Thyroid gland (tissue), 4 donors: ENCODE measurements at regions not wholly inside any gene's neighbourhood (a gene's known extent, or its start where the extent isn't known, plus 50 kb on each side); places are given as distances from the start of the nearest gene placed in this dataset.

Experiments
- DNase-seq, 2 donors: peaks; one replicate each; pipeline ENCODE4 v3.0.0-alpha.2; 2019
- H3K27ac ChIP-seq, 3 donors: fragments of 200-600 bp; sonication (generic); 1 replicate in 2 of 3; 2 replicates in 1 of 3; pipeline ENCODE4 v1.5.1; 2016 to 2019; ENCODE audit warnings: mild to moderate bottlenecking in 1 of 3, moderate library complexity in 1 of 3
- H3K27me3 ChIP-seq: fragments of 200-600 bp; sonication (generic); one replicate; pipeline ENCODE4 v1.5.1; 2019
- H3K36me3 ChIP-seq, 2 donors: fragments of 200-600 bp; sonication (generic); one replicate each; pipeline ENCODE4 v1.5.1; 2016 to 2019
- H3K4me1 ChIP-seq, 2 donors: fragments of 200-600 bp; sonication (generic); one replicate each; pipeline ENCODE4 v1.5.1; 2017 to 2019
- H3K4me3 ChIP-seq, 3 donors: fragments of 200-600 bp; sonication (generic); replicated peaks in 1 of 3; 1 replicate in 2 of 3; 2 replicates in 1 of 3; pipeline ENCODE4 v1.5.1; 2016; ENCODE audit warnings: mild to moderate bottlenecking in 1 of 3
- H3K9me3 ChIP-seq: fragments of 200-600 bp; sonication (generic); one replicate; pipeline ENCODE4 v1.5.1; 2017
- POLR2A ChIP-seq, 2 donors: fragments of 450-650 bp; IDR thresholded peaks; one replicate each; pipeline ENCODE4 v1.6.1; 2017; ENCODE audit warnings: antibody characterized with exemption in 2 of 2, mild to moderate bottlenecking in 2 of 2, moderate library complexity in 1 of 2
- WGBS, 2 donors: methylation state at CpG; one replicate each; pipeline ENCODE4 v1.1.5; 2017; 5-methylcytosine and 5-hydroxymethylcytosine counted together
- intact Hi-C: fragments of 100-400 bp; cut with DNase I; formaldehyde crosslinking; loops from one replicate; pipeline ENCODE4 v1.15.1; 2023
- TF ChIP-seq, protein P1 (sequence below), 6 experiments: fragments of 200-600 bp in 3 of 6; fragments of 450-650 bp in 3 of 6; sonication (generic) in 3 of 6; IDR thresholded peaks; one replicate each; pipeline ENCODE4 v1.5.1; 2016 to 2019; ENCODE audit warnings: antibody characterized with exemption in 6 of 6, mild to moderate bottlenecking in 2 of 6, inconsistent platforms in 1 of 6, moderate library complexity in 1 of 6

DNA sequence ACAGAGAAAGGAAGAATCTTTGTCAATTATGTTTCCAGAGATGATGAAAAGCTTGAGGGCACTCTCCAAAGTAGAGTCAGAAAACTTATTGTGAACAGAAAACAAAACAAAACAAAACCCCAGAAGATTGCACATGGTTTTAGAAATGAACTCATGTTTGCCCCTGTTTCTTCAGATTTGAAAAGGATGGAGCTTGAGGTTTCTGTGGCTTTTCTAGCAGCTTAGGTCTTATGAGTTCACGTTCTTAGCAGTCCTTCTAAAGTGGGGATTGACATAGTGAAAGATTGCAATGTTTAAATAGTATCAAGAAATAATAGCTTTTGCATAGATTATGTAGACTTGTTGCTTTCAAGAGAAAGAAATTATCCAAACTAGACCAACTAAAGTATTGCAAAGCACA, 421.8 kb downstream of the GBA3 start:
- H3K27me3 ChIP-seq = no peaks in the 10 kb centered on the region
- H3K36me3 ChIP-seq = no peaks in the 10 kb centered on the region
- TF ChIP-seq, protein P1, sequence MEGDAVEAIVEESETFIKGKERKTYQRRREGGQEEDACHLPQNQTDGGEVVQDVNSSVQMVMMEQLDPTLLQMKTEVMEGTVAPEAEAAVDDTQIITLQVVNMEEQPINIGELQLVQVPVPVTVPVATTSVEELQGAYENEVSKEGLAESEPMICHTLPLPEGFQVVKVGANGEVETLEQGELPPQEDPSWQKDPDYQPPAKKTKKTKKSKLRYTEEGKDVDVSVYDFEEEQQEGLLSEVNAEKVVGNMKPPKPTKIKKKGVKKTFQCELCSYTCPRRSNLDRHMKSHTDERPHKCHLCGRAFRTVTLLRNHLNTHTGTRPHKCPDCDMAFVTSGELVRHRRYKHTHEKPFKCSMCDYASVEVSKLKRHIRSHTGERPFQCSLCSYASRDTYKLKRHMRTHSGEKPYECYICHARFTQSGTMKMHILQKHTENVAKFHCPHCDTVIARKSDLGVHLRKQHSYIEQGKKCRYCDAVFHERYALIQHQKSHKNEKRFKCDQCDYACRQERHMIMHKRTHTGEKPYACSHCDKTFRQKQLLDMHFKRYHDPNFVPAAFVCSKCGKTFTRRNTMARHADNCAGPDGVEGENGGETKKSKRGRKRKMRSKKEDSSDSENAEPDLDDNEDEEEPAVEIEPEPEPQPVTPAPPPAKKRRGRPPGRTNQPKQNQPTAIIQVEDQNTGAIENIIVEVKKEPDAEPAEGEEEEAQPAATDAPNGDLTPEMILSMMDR (IDR thresholded peaks at IDR 0.05) = no peak
- TF ChIP-seq POLR2A (IDR thresholded peaks at IDR 0.05) = no peak
- H3K27ac ChIP-seq = no peak overlapping the region
- DNase-seq = no peak
- WGBS, 2 donors = 47 to 53% methylated on average over 1 of the region's 1 CpG
- H3K9me3 ChIP-seq = no peaks in the 10 kb centered on the region
- intact Hi-C loops = no loop called here
- H3K4me3 ChIP-seq = no peak overlapping the region
- no peaks in the 10 kb centered on the region for H3K4me1 ChIP-seq

DNA sequence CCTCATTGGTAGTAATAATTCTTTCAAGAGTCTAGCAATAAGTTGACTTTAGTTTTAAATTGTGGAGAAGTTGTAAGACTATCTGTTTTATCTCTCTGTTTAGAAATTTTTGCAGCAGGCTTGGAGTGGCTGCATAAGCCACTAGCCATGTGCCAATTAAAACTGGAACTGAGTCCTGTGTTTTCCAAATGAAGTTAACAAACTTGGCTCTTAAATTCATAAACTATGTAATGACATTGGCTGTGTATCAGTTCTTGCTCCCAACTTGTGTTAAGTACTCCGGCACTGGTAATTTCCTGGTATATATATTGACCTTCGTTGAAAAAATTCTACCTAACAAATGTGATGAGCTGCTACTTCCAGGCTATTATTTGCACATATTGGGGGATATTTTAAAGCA, 420.4 kb downstream of the GBA3 start:
- DNase-seq = no peak
- intact Hi-C loops = no loop called here
- H3K27me3 ChIP-seq = no peaks in the 10 kb centered on the region
- no peak overlapping the region for H3K4me3 ChIP-seq
- H3K4me1 ChIP-seq = no peaks in the 10 kb centered on the region
- no peaks in the 10 kb centered on the region for H3K36me3 ChIP-seq
- 79 to 82% methylated on average over 2 of the region's 2 CpGs for WGBS, 2 donors
- no peak overlapping the region for H3K27ac ChIP-seq
- H3K9me3 ChIP-seq = no peaks in the 10 kb centered on the region
- TF ChIP-seq, protein P1 (IDR thresholded peaks at IDR 0.05) = no peak
- no peak for TF ChIP-seq POLR2A (IDR thresholded peaks at IDR 0.05)

DNA sequence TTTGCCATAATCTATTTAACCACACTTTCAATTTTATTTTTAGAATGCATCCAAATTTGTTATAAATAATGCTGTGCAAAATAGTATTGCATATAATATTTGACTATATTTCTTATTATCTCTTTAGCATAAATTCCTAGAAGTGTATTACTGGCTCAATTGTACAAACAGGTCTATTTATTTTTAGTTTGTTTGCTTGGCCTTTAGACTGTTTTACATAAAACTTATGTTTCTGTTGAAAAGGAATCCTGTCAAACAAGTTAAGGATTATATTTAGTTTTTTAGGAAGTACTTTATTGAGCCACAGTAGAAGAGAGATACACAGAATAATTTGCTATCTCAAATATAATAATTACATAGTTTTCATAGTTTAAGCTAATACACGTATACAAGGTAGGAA, 413.8 kb downstream of the GBA3 start:
- 66 to 83% methylated on average over 1 of the region's 1 CpG for WGBS, 2 donors

DNA sequence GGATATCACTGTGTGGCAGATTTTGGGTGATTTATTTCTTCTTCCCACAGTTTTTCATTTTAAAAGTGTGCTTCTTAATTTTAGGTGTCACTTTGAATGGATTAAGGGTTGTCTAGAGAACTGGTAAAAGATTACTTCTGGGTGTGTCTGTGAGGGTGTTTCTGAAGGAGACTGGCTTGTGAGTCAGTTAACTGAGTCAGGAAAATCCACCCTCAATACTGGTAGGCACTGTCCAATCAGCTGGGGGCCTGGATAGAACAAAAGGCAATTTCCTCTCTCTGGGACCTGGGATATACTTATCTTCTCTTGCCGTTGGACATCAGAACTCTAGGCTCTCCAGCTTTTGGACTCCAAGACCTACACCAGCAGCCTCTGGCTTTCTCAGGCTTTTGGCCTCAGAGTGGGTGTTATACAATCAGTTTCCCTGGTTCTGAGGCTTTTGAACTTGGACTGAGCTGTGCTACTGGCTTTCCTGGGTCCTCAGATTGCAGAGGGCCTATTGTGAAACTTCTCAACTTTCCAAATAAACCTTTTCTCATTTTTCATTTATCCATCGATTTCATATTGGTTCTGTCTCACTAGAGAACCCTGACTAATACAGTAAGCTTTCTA, 413.1 kb downstream of the GBA3 start:
- Histone ChIP-seq H3K36me3 (no peaks in the 10 kb centered on the region), H3K27ac (no peak overlapping the region), H3K9me3 (no peaks in the 10 kb centered on the region), H3K27me3 (no peaks in the 10 kb centered on the region), H3K4me3 (no peak overlapping the region), H3K4me1 (no peaks in the 10 kb centered on the region)
- DNase-seq = no peak
- 83 to 84% methylated on average over 2 of the region's 2 CpGs for WGBS, 2 donors
- intact Hi-C loops = no loop called here
- TF ChIP-seq, protein P1 (IDR thresholded peaks at IDR 0.05) = no peak
- no peak for TF ChIP-seq POLR2A (IDR thresholded peaks at IDR 0.05)

More for the DNA sequence above, 413.8 kb downstream of the GBA3 start:
- Histone ChIP-seq H3K27me3 (no peaks in the 10 kb centered on the region), H3K27ac (no peak overlapping the region), H3K4me3 (no peak overlapping the region), H3K4me1 (no peaks in the 10 kb centered on the region), H3K36me3 (no peaks in the 10 kb centered on the region), H3K9me3 (no peaks in the 10 kb centered on the region)
- no peak for DNase-seq
- no peak for TF ChIP-seq POLR2A (IDR thresholded peaks at IDR 0.05)
- TF ChIP-seq, protein P1 (IDR thresholded peaks at IDR 0.05) = no peak
- intact Hi-C loops = no loop called here

DNA sequence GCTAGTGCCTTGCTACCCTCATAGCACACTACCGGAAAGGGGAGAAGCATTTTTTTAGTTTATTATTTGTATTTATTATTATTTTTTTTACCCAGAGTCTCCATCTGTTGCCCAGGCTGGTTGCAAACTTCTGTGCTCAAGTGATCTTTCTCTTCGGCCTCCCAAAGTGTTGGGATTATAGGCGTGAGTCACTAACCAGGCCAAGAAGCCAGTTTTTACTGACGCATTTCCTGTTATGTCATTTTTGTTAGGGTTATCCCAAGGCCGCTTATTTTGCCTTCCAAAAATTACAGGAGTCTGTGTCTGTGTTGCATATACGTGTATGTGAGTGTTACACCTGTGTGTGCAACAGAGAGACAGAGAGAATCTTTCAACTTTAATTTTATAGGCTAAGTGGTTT, 404.5 kb downstream of the GBA3 start:
- no peak overlapping the region for H3K4me3 ChIP-seq
- H3K36me3 ChIP-seq = no peaks in the 10 kb centered on the region
- no peak for DNase-seq
- H3K9me3 ChIP-seq = no peaks in the 10 kb centered on the region
- intact Hi-C loops = no loop called here
- TF ChIP-seq POLR2A (IDR thresholded peaks at IDR 0.05) = no peak
- TF ChIP-seq, protein P1 (IDR thresholded peaks at IDR 0.05) = no peak
- no peaks in the 10 kb centered on the region for H3K4me1 ChIP-seq
- H3K27ac ChIP-seq = no peak overlapping the region
- 88 to 89% methylated on average over 6 of the region's 6 CpGs for WGBS, 2 donors
- no peaks in the 10 kb centered on the region for H3K27me3 ChIP-seq
